ENCODE measurements at regions not wholly inside any gene's neighbourhood (a gene's known extent, or its start where the extent isn't known, plus 50 kb on each side); places are given as distances from the start of the nearest gene placed in this dataset.

DNA sequence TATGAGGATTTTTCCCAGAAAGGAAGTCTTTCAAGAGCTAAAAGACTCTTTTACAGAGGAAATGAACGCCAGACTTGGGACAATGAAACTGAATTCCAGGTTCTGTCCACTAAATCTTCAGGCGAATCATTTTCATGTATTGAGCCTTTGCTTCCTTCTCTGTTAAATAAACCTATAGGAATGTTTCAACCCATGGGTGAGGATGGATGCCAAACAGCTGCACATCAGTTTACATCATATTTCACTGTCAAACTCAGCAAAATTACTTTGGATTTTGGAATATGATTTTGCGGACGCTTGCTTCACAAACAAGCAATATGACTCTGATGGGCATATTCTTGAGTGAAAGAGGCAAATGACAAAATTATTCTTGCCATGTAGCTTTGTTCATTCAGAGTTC, 256.1 kb upstream of the ZNF521 start:
- H3K27me3 ChIP-seq (ENCODE audit: control insufficient read depth, insufficient read depth, low read length) = no peaks in the 10 kb centered on the region
- no peak overlapping the region for H3K9ac ChIP-seq (ENCODE audit: low read length)
- H3K27ac ChIP-seq (ENCODE audit: low read depth, low read length) = no peak overlapping the region
- no peaks in the 10 kb centered on the region for H3K36me3 ChIP-seq (ENCODE audit: control insufficient read depth, insufficient read depth, low read length)
- no peaks in the 10 kb centered on the region for H3K4me1 ChIP-seq (ENCODE audit: control insufficient read depth, insufficient read depth, low read length)
- no peaks in the 10 kb centered on the region for H3K9me3 ChIP-seq (ENCODE audit: control insufficient read depth, insufficient read depth, low read depth, low read length)
- H3K4me3 ChIP-seq (ENCODE audit: low read depth, low read length) = no peak overlapping the region

DNA sequence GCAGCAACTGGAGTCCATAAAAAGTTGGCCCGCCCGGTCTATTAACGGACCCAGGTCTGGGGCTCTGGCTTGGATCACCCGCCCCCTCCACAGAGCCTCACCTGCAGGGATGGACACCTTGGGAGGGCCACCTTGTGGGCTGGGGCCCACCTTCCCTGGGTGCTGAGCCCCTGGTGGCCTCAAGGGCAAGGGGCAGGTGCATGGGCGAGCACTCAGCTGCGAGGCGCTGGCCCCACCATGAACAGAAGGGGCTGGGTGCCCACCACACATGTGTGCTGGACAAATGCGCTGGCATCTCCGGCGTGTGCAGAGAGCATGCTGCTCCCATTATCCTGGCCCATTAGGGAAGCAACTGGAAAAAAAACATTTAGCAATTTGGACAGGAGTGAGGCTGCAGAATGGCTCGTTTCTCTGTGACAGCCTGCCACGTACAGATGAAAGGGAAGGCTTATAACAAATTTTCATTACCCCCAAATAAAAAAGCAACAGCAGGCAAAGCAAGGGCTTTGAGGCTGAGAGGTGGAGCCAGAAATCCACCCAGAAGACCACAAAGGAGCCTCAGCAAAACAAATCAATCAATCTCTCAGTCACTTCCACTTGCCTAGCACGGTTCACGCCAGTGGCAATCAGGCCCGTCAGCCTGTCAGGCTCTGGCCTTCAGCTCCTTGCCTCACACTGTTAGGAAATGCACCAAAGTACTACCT, 253.1 kb upstream of the ZNF521 start:
- no peaks in the 10 kb centered on the region for H3K27me3 ChIP-seq (ENCODE audit: control insufficient read depth, insufficient read depth, low read length)
- no peak overlapping the region for H3K9ac ChIP-seq (ENCODE audit: low read length)
- H3K9me3 ChIP-seq (ENCODE audit: control insufficient read depth, insufficient read depth, low read depth, low read length) = no peaks in the 10 kb centered on the region
- no peaks in the 10 kb centered on the region for H3K4me1 ChIP-seq (ENCODE audit: control insufficient read depth, insufficient read depth, low read length)
- H3K4me3 ChIP-seq (ENCODE audit: low read depth, low read length) = no peak overlapping the region
- H3K36me3 ChIP-seq (ENCODE audit: control insufficient read depth, insufficient read depth, low read length) = no peaks in the 10 kb centered on the region
- no peak overlapping the region for H3K27ac ChIP-seq (ENCODE audit: low read depth, low read length)

DNA sequence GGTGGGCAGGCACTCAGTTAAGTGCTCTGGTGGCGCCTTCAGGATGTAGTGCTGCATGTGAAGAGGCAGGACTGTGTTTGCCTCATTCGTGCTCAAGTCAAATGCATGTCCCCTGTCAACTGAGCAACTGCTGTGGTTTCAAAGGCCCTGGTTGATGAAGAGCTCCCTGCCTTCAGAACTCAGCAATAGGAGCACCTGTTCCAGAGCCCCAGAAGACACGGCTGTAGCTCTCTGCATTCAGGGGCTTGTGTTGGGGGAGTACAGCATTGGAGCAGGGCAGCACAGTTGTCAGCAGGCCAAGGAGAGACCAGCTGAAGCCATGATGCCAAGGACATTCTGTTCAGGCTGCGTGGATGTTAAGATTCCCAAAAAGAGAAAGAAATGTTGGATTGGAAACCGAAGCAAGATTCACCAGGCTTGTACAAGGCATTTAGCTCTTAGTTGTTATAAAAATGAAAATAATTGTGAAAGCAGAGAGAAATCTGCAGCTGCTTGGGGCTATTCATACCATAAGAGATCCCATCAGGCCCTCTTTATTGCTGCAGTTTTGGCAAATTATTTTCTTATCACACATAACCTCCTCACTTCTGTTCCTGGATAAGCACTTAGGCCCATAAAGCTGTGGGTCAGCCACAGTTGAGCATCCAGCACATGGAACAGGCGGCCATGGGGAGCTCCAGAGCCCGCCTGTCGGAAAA, 252.4 kb upstream of the ZNF521 start:
- Histone ChIP-seq H3K36me3 (ENCODE audit: control insufficient read depth, insufficient read depth, low read length) (no peaks in the 10 kb centered on the region), H3K27me3 (ENCODE audit: control insufficient read depth, insufficient read depth, low read length) (no peaks in the 10 kb centered on the region), H3K27ac (ENCODE audit: low read depth, low read length) (no peak overlapping the region), H3K4me3 (ENCODE audit: low read depth, low read length) (no peak overlapping the region), H3K9me3 (ENCODE audit: control insufficient read depth, insufficient read depth, low read depth, low read length) (no peaks in the 10 kb centered on the region), H3K4me1 (ENCODE audit: control insufficient read depth, insufficient read depth, low read length) (no peaks in the 10 kb centered on the region), H3K9ac (ENCODE audit: low read length) (no peak overlapping the region)

DNA sequence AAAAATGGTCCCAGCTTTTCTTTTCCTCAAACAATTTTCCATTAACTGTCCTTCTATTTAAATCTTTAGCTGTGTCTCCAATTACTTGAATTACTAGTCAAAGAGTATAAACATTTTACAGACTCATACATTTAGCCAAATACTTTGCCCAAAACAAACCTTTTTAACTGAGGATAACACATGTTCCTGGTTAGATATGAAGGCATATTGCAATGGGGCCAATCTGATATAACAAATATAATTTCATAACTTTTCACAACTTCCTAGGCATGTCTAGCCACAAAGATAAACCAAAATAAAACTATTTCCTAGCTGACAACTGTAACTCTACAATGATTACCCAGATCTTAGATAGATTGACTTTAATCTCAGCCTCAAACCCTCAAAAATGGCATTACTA, 247.5 kb upstream of the ZNF521 start:
- H3K4me1 ChIP-seq (ENCODE audit: control insufficient read depth, insufficient read depth, low read length) = no peaks in the 10 kb centered on the region
- no peak overlapping the region for H3K27ac ChIP-seq (ENCODE audit: low read depth, low read length)
- no peaks in the 10 kb centered on the region for H3K9me3 ChIP-seq (ENCODE audit: control insufficient read depth, insufficient read depth, low read depth, low read length)
- H3K36me3 ChIP-seq (ENCODE audit: control insufficient read depth, insufficient read depth, low read length) = no peaks in the 10 kb centered on the region
- H3K4me3 ChIP-seq (ENCODE audit: low read depth, low read length) = no peak overlapping the region
- H3K27me3 ChIP-seq (ENCODE audit: control insufficient read depth, insufficient read depth, low read length) = no peaks in the 10 kb centered on the region
- H3K9ac ChIP-seq (ENCODE audit: low read length) = no peak overlapping the region

DNA sequence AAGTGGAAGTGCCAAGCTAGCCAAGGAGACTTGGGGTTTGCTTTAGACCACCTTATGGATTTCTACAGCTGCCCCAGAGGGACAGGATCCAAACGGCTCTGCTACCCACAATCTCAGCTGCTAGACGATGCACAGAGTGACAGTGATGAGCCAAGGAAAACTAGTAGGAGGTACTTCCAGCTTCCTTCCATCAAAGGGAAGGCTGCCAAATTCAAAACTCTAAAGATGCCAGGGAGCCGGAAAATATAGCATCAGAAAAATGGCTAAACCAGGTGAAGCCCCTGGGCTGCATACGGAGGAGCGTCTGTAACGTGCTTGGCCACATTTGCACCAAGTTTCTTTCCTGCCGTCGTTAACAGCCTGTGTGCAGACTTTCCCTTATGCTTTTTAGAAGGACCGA, 245.5 kb upstream of the ZNF521 start:
- no peak overlapping the region for H3K27ac ChIP-seq (ENCODE audit: low read depth, low read length)
- H3K36me3 ChIP-seq (ENCODE audit: control insufficient read depth, insufficient read depth, low read length) = no peaks in the 10 kb centered on the region
- H3K4me1 ChIP-seq (ENCODE audit: control insufficient read depth, insufficient read depth, low read length) = no peaks in the 10 kb centered on the region
- no peaks in the 10 kb centered on the region for H3K27me3 ChIP-seq (ENCODE audit: control insufficient read depth, insufficient read depth, low read length)
- no peak overlapping the region for H3K9ac ChIP-seq (ENCODE audit: low read length)
- no peaks in the 10 kb centered on the region for H3K9me3 ChIP-seq (ENCODE audit: control insufficient read depth, insufficient read depth, low read depth, low read length)
- no peak overlapping the region for H3K4me3 ChIP-seq (ENCODE audit: low read depth, low read length)

DNA sequence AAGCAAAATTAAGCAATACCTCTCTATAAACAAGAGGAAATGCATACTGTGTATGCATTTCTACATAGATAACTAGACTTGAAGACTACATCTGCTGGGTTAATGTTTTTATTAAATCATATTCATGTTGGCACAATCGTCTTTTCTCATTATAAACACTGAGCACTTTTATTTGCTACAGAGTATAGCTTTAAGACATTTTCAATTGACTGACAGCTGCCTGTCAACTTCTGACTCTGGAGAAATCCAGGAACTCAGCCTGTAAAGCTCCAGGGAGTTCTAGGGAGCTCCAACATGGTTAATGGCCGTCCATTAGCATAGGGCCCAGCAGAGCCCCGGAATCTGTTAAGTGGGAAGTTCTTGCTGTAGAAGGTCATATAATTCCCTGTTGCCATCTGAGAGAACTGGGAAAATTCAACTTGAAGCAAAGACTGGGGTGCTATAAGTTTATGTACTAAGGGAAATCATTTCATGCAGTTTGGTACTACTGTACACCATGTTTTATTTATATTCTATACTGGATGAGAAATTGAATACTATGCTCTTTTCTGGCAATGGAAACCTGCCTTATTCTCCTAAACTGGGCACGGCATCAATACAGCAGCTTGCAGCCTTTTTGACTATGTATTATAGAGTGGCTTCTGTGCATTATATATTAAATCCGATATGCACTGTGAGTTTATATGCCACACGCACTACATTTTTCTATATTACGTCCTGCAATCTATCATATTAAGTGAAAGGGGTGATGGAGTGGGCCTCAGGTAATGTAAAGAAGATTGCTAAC, 243.5 kb upstream of the ZNF521 start:
- Histone ChIP-seq H3K9me3 (ENCODE audit: control insufficient read depth, insufficient read depth, low read depth, low read length) (no peaks in the 10 kb centered on the region), H3K36me3 (ENCODE audit: control insufficient read depth, insufficient read depth, low read length) (no peaks in the 10 kb centered on the region), H3K4me1 (ENCODE audit: control insufficient read depth, insufficient read depth, low read length) (no peaks in the 10 kb centered on the region), H3K9ac (ENCODE audit: low read length) (no peak overlapping the region), H3K27me3 (ENCODE audit: control insufficient read depth, insufficient read depth, low read length) (no peaks in the 10 kb centered on the region), H3K4me3 (ENCODE audit: low read depth, low read length) (no peak overlapping the region), H3K27ac (ENCODE audit: low read depth, low read length) (no peak overlapping the region)

DNA sequence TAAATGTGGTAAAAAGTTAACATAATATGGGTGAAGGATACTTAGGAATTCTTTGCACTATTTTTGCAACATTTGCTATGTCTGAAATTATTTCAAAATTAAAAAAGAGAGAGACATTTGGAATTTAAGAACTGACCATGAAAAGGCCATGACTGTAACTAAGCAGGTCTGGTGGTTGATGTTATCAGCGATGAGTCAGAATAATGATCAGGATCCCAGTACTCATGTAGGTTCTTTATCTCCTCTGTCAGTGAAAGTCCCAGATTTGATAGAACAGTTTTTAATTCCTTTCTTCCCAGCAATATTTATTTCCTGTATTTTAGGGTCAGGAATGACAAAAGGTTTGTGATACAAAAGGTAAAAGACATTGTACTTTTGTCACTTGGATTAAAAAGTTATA, 242.4 kb upstream of the ZNF521 start:
- Histone ChIP-seq H3K9me3 (ENCODE audit: control insufficient read depth, insufficient read depth, low read depth, low read length) (no peaks in the 10 kb centered on the region), H3K27ac (ENCODE audit: low read depth, low read length) (no peak overlapping the region), H3K4me1 (ENCODE audit: control insufficient read depth, insufficient read depth, low read length) (no peaks in the 10 kb centered on the region), H3K4me3 (ENCODE audit: low read depth, low read length) (no peak overlapping the region), H3K36me3 (ENCODE audit: control insufficient read depth, insufficient read depth, low read length) (no peaks in the 10 kb centered on the region), H3K9ac (ENCODE audit: low read length) (no peak overlapping the region), H3K27me3 (ENCODE audit: control insufficient read depth, insufficient read depth, low read length) (no peaks in the 10 kb centered on the region)

DNA sequence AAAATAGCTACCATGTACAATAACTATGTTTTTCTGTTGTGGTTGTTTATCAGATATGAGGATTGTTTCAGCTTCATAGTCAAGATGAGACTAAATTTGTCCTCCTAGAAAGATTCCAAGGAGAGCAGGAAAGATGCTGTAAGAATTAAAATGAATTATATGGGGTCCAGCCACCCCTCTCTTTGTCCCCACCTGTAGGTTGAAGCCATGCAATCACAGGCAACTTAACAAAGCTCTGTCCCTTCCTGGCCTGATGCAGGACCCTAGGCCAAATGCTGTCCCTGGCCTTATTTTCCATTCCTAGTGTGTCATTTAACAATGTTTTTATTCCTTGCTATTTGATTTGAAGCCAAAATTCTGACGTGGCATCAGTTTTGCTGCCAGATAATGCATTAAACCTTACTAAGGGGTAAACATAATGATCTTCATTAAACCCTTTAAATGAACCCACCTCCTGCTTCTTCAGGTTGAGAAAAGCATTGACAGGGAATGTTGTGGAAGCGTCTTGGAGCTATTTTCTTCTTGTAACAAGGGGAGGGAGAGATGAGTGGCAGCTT, 240.9 kb upstream of the ZNF521 start:
- Histone ChIP-seq H3K9me3 (ENCODE audit: control insufficient read depth, insufficient read depth, low read depth, low read length) (peaks cover 11% of the 10 kb centered on the region), H3K27ac (ENCODE audit: low read depth, low read length) (no peak overlapping the region), H3K36me3 (ENCODE audit: control insufficient read depth, insufficient read depth, low read length) (no peaks in the 10 kb centered on the region), H3K27me3 (ENCODE audit: control insufficient read depth, insufficient read depth, low read length) (no peaks in the 10 kb centered on the region), H3K4me1 (ENCODE audit: control insufficient read depth, insufficient read depth, low read length) (no peaks in the 10 kb centered on the region), H3K4me3 (ENCODE audit: low read depth, low read length) (no peak overlapping the region), H3K9ac (ENCODE audit: low read length) (no peak overlapping the region)

DNA sequence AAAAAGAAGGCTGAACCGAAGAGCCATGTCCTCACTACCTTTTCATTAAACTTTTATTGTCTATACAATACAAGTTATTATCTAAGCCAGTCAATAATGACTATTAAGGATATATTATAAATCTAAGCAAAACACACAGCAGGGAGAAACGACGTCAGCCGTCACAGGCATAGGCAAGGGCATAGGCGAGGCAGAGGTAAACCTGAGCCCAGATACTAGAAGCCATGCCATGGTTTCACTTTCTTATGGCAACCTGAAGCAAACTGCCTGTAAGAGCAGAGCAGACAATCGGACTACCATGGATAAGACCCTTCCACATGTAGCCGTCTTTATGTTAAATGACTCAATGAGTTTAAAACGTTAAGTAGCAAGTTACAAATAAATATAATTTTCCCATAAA, 238.5 kb upstream of the ZNF521 start:
- H3K4me1 ChIP-seq (ENCODE audit: control insufficient read depth, insufficient read depth, low read length) = no peaks in the 10 kb centered on the region
- H3K36me3 ChIP-seq (ENCODE audit: control insufficient read depth, insufficient read depth, low read length) = no peaks in the 10 kb centered on the region
- no peak overlapping the region for H3K4me3 ChIP-seq (ENCODE audit: low read depth, low read length)
- H3K9me3 ChIP-seq (ENCODE audit: control insufficient read depth, insufficient read depth, low read depth, low read length) = peaks cover 19% of the 10 kb centered on the region
- H3K9ac ChIP-seq (ENCODE audit: low read length) = no peak overlapping the region
- no peak overlapping the region for H3K27ac ChIP-seq (ENCODE audit: low read depth, low read length)
- H3K27me3 ChIP-seq (ENCODE audit: control insufficient read depth, insufficient read depth, low read length) = no peaks in the 10 kb centered on the region

DNA sequence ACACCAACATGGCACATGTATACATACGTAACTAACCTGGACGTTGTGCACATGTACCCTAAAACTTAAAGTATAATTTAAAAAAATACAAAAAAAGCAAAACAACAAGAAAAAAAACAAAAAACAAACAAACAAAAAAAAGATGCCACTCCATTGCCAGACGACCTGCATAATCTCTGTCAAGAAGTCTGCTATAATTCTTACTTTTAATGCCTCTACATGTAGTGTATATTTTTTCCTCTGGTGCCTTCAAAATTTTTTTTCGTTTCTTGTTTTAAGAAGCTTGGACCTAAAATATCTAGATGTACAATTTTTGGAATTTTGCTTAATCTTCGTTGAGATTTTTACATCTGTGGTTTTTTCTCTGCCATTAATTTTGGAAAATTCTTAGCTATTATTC, 235.6 kb upstream of the ZNF521 start:
- H3K4me1 ChIP-seq (ENCODE audit: control insufficient read depth, insufficient read depth, low read length) = no peaks in the 10 kb centered on the region
- H3K4me3 ChIP-seq (ENCODE audit: low read depth, low read length) = no peak overlapping the region
- peaks cover 19% of the 10 kb centered on the region for H3K9me3 ChIP-seq (ENCODE audit: control insufficient read depth, insufficient read depth, low read depth, low read length)
- H3K36me3 ChIP-seq (ENCODE audit: control insufficient read depth, insufficient read depth, low read length) = no peaks in the 10 kb centered on the region
- no peak overlapping the region for H3K9ac ChIP-seq (ENCODE audit: low read length)
- no peak overlapping the region for H3K27ac ChIP-seq (ENCODE audit: low read depth, low read length)
- H3K27me3 ChIP-seq (ENCODE audit: control insufficient read depth, insufficient read depth, low read length) = no peaks in the 10 kb centered on the region

DNA sequence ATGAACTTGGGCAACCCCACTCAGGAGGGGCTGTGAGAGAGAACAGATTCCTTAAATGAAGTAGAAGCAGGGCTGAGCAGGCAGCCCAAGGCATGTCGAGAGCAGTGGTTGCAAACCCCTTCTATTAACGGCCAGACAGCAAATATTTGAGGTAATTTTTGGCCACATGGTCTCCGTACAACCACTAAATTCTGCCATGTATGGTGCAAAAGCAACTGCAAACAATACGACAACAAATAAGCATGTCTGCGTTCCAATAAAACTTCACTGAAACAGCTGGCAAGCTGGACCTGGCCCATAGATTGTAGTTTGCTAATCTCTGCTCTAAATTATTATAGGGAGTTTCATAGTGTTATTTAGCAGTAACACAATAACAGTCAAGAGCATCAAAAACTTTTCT, 217.0 kb upstream of the ZNF521 start:
- no peak overlapping the region for H3K9ac ChIP-seq (ENCODE audit: low read length)
- H3K36me3 ChIP-seq (ENCODE audit: control insufficient read depth, insufficient read depth, low read length) = no peaks in the 10 kb centered on the region
- no peaks in the 10 kb centered on the region for H3K4me1 ChIP-seq (ENCODE audit: control insufficient read depth, insufficient read depth, low read length)
- no peak overlapping the region for H3K27ac ChIP-seq (ENCODE audit: low read depth, low read length)
- no peaks in the 10 kb centered on the region for H3K27me3 ChIP-seq (ENCODE audit: control insufficient read depth, insufficient read depth, low read length)
- H3K9me3 ChIP-seq (ENCODE audit: control insufficient read depth, insufficient read depth, low read depth, low read length) = peaks cover 7% of the 10 kb centered on the region
- no peak overlapping the region for H3K4me3 ChIP-seq (ENCODE audit: low read depth, low read length)

Measured in HUES6 (cell line).